22Rv1 (cell line): ENCODE measurements at regions not wholly inside any gene's neighbourhood (a gene's known extent, or its start where the extent isn't known, plus 50 kb on each side); places are given as distances from the start of the nearest gene placed in this dataset.

Experiments used
- H3K27ac ChIP-seq: fragments of 450-650 bp; 2 replicates; pipeline ENCODE4 v1.5.1; 2017
- ZFX ChIP-seq: fragments of 450-650 bp; IDR thresholded peaks from 2 replicates; pipeline ENCODE4 v1.6.1; 2017; ENCODE audit warnings: antibody characterized with exemption, borderline replicate concordance
- TF ChIP-seq, protein P1 (sequence below): fragments of 450-650 bp; IDR thresholded peaks from 2 replicates; pipeline ENCODE4 v1.5.1; 2017; ENCODE audit warnings: mild to moderate bottlenecking

DNA sequence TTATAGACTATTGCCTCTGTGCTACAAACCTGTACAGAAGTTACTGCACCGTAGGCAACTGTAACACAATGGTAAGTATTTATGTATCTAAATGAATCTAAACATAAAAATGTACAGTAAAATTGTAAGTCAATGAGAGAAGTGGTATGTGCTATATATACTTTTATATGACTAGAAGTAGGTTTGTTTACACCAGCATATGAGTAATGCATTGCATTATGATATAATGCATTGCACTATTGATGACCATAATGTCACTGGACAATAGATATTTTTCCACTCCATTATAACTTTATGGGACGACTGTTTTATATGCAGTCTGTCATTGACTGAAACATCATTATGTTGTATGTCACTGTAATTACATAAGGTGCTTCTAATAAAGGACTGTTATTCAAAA, 340.3 kb upstream of the SNX7 start:
- no peak for TF ChIP-seq ZFX
- TF ChIP-seq, protein P1, sequence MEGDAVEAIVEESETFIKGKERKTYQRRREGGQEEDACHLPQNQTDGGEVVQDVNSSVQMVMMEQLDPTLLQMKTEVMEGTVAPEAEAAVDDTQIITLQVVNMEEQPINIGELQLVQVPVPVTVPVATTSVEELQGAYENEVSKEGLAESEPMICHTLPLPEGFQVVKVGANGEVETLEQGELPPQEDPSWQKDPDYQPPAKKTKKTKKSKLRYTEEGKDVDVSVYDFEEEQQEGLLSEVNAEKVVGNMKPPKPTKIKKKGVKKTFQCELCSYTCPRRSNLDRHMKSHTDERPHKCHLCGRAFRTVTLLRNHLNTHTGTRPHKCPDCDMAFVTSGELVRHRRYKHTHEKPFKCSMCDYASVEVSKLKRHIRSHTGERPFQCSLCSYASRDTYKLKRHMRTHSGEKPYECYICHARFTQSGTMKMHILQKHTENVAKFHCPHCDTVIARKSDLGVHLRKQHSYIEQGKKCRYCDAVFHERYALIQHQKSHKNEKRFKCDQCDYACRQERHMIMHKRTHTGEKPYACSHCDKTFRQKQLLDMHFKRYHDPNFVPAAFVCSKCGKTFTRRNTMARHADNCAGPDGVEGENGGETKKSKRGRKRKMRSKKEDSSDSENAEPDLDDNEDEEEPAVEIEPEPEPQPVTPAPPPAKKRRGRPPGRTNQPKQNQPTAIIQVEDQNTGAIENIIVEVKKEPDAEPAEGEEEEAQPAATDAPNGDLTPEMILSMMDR: no peak
- H3K27ac ChIP-seq: no peak overlapping the region

DNA sequence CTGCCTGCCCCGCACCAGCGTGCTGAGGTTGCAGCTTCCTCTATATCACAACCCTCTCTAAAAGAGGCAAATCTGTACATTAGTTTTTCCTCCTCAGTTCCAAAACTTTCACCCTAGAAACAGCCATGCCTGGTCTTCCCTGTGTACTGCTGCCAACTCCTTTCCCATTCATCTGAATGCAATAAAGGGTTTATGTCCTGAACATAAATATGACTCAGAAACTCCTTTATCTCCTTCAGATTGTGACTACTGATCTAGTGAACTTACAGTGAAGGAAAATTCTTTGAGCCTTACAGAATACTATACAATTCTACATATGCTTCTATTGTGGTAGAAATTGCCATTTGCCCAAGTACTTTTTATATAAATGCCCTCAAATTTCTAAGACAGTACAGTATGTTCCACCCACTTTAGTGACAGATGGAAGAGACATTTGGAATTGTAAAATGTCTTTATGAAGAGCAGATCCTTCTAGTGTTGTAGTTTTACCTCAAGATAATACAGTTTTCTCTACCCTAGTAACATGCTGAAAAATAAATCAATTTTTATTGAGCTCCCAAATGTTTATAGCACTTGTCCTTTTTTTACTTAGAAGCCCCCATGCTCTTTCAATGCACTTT, 345.1 kb upstream of the SNX7 start:
- no peak overlapping the region for H3K27ac ChIP-seq
- TF ChIP-seq, protein P1: no peak
- TF ChIP-seq ZFX: no peak

DNA sequence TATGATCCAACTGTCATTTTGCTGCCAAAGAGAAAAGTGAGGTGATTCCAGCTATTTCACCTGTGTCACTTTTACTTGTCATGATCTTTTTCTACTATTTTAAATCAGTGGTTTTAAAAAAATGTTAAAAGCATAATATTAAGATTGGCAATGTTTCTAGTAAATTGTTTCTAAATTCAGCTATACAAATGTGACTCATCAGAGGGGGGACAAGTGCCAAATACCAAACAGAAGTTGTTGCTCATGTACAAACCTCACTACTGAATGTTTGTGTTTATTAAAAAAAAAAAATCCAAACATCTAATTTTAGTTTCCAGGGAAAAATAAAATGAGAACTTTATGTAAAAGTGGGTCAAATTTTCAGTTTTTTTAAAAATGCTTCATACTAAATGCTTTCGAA, 346.2 kb upstream of the SNX7 start:
- TF ChIP-seq ZFX: no peak
- TF ChIP-seq, protein P1: no peak
- H3K27ac ChIP-seq: no peak overlapping the region

DNA sequence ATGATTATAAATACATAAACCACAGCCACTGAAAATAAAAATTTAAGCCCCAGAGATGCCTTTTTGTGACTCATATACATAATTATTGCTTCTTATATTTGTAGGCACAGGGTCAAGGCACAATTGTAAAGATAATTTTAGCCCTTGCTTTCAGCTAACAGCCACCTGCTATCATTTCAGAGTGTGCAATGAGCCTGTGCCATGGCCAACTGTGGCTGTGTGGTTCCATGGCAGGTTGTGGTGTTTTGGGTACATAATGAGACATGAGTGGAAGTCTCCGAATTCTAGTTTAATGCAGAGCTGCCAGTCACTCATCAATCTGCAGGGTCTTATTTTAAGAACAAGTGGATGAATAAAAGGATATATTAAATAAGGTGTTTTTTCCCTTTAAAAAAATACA, 346.9 kb upstream of the SNX7 start:
- TF ChIP-seq, protein P1: no peak
- TF ChIP-seq ZFX: no peak
- no peak overlapping the region for H3K27ac ChIP-seq

DNA sequence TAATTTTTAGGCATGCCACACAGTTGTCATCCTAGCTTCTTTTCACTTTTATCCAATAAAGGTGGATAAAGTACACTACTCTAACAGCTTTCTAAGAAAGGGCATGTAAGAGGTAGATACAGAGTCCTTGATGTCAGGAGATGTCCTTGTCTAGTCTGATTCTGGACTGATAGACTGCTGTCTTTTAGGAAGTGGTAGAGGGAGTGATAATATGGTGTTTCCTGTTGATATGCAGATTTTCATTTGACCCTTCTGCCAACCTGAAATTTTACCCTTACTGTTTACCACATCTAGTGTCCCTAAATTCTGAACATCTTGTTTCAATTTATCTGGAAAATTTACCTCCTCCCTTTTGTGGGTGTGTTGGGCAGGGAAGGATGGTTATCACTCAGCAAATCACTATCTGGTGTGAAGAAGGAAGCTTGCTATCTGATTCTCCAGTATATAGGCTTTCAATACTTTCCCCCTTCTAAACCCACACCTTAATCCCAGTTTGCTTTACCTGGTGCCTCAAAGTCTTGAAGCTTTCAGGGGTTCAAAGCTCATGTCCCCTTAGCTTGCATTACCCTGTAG, 354.9 kb upstream of the SNX7 start:
- H3K27ac ChIP-seq: no peak overlapping the region
- TF ChIP-seq, protein P1: no peak
- no peak for TF ChIP-seq ZFX

DNA sequence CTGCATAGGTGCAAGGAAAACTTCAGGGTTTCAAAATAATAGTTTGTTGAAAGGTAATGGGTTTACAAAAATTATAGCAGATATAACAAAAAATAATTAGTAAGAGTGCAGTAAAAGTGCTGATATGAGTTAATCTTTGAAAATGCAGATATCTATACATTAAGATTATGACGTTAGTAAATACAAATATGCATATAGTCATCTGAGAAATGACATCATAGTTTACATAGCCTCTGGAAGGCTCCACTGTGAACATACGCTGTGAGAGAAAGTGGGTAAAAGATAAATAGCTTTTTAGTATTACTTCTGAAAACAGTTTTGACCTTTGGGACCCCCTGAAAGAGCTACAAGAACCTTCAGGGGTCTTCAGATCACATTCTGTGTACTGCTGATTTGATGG, 356.2 kb upstream of the SNX7 start:
- H3K27ac ChIP-seq: no peak overlapping the region
- TF ChIP-seq ZFX: no peak
- TF ChIP-seq, protein P1: no peak

DNA sequence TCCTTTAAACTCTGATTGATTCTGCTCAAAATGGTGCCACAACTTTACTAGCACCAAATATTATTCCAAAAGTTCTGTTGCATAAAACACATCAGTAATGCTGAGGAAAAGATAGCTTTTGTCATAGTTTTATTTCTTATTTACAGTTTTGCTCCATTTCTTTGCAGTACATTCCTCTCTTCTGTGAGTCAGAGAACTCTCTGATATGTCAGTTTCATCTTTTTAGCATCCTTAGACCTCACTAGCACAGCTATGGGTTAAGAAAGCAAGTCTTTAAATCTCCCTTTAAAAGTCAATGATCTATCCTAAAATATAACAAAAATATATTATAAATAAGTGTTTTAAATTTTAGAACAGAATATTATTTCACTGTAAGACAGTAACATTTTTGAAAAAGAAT, 356.6 kb upstream of the SNX7 start:
- no peak overlapping the region for H3K27ac ChIP-seq
- TF ChIP-seq, protein P1: no peak
- TF ChIP-seq ZFX: no peak
